ENCODE measurements at regions not wholly inside any gene's neighbourhood (a gene's known extent, or its start where the extent isn't known, plus 50 kb on each side); places are given as distances from the start of the nearest gene placed in this dataset.

DNA sequence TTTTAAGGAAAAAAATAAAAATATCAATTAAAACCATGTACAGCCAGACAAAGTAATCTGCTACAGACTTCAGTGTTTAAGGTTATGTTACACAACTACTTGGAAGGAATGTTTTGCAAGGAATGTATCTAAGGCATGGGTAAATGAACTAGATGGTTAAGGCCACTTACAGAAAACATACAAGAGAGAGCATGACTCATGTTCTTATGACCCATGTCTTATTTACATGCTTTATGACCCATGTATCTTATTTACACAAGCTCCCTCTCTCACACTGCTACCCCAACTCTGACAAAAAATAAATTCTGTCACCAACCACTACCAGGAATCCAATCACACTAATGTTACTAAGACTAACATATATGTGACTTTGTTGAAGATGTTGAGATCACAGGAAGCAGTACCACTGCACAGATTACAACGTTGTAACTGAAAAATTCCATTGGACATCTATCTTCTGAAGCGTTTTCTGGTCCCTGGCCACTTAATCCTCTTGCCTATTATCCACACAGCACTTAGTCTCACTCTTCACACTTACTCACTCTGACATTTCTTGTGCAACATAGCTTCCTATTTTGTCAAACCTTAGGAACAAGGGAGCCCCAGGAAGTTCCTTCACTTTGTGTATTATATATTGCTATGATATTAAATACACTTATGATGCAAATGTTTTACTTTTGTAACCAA is 1630.1 kb upstream of the C9orf72 start:
- no peak for TF ChIP-seq POLR2A (IDR thresholded peaks at IDR 0.05; ENCODE audit: low read length)
- TF ChIP-seq GATA1 (IDR thresholded peaks at IDR 0.05; ENCODE audit: low read depth, low read length), result no peak

Data from erythroblast (primary cell).